ENCODE measurements at regions not wholly inside any gene's neighbourhood (a gene's known extent, or its start where the extent isn't known, plus 50 kb on each side); places are given as distances from the start of the nearest gene placed in this dataset.
"Not testable (repeated sequence)": the region's sequence is repeated elsewhere in the genome, so short reads cannot be mapped to it uniquely, and the experiment has no call there.

GRCh38 chr6:133790756-133791155, 98.2 kb upstream of the TCF21 start:
- CTCF ChIA-PET (ENCODE audit: low intra/inter-chr PET ratio), result not testable (repeated sequence)

GRCh38 chr6:133795051-133795450, 93.9 kb upstream of the TCF21 start:
- H2AFZ ChIP-seq (ENCODE audit: low read depth, low read length); H3K27ac ChIP-seq (ENCODE audit: extremely low read depth, low read depth, low read length); in situ Hi-C loops (cut with MboI); intact Hi-C loops (cut with micrococcal nuclease); H3K9ac ChIP-seq (ENCODE audit: insufficient read depth in 1 of 2, low read depth in 2 of 2, low read length in 2 of 2); H4K20me1 ChIP-seq (replicated peaks; ENCODE audit: control insufficient read depth, insufficient read depth, low read length); DNase-seq (ENCODE audit: extremely low read depth in 1 of 4, low spot score in 3 of 4); H3K9me3 ChIP-seq (replicated peaks; ENCODE audit: control insufficient read depth, insufficient read depth, low read depth, low read length); H3K9me1 ChIP-seq (ENCODE audit: control insufficient read depth, insufficient read depth, low read length); H3K36me3 ChIP-seq (ENCODE audit: control insufficient read depth, insufficient read depth, low read length); FAIRE-seq; BruUV-seq (replicated peaks); POLR2A ChIA-PET; H3K4me2 ChIP-seq (ENCODE audit: insufficient read depth, low read length); H3K4me1 ChIP-seq (replicated peaks in 1 of 2; ENCODE audit: control insufficient read depth in 2 of 2, insufficient read depth in 2 of 2, low read length in 2 of 2); H3K79me2 ChIP-seq (ENCODE audit: control insufficient read depth, insufficient read depth, low read length); H3K4me3 ChIP-seq; H3K27me3 ChIP-seq (ENCODE audit: control insufficient read depth in 2 of 2, insufficient read depth in 2 of 2, low read length in 2 of 2); ATAC-seq; CTCF ChIA-PET (ENCODE audit: low intra/inter-chr PET ratio): not testable (repeated sequence)
- WGBS (ENCODE audit: insufficient coverage, low coverage, missing lambda C conversion rate), result 0% methylated on average over 2 of the region's 2 CpGs

More at GRCh38 chr6:133790756-133791155, 98.2 kb upstream of the TCF21 start:
- H3K4me2 ChIP-seq (ENCODE audit: insufficient read depth, low read length); H3K27me3 ChIP-seq (ENCODE audit: control insufficient read depth in 2 of 2, insufficient read depth in 2 of 2, low read length in 2 of 2); H3K27ac ChIP-seq (ENCODE audit: extremely low read depth, low read depth, low read length); H3K9ac ChIP-seq (ENCODE audit: insufficient read depth in 1 of 2, low read depth in 2 of 2, low read length in 2 of 2); ATAC-seq; H3K9me3 ChIP-seq (replicated peaks; ENCODE audit: control insufficient read depth, insufficient read depth, low read depth, low read length); intact Hi-C loops (cut with micrococcal nuclease); FAIRE-seq; H3K4me3 ChIP-seq; H4K20me1 ChIP-seq (replicated peaks; ENCODE audit: control insufficient read depth, insufficient read depth, low read length); BruUV-seq (replicated peaks); H3K4me1 ChIP-seq (replicated peaks in 1 of 2; ENCODE audit: control insufficient read depth in 2 of 2, insufficient read depth in 2 of 2, low read length in 2 of 2); in situ Hi-C loops (cut with MboI); H3K36me3 ChIP-seq (ENCODE audit: control insufficient read depth, insufficient read depth, low read length); DNase-seq (ENCODE audit: extremely low read depth in 1 of 4, low spot score in 3 of 4); POLR2A ChIA-PET; H3K79me2 ChIP-seq (ENCODE audit: control insufficient read depth, insufficient read depth, low read length); H3K9me1 ChIP-seq (ENCODE audit: control insufficient read depth, insufficient read depth, low read length); H2AFZ ChIP-seq (ENCODE audit: low read depth, low read length); TF ChIP-seq ATF3 (CRISPR knock-in tag; conservative IDR thresholded peaks at IDR 0.05); CEBPG (CRISPR knock-in tag; IDR thresholded peaks at IDR 0.05): not testable (repeated sequence)
- TF ChIP-seq ATF3 (IDR thresholded peaks at IDR 0.05), result peak; percentile 75
- TF ChIP-seq CEBPG (tag; conservative IDR thresholded peaks at IDR 0.05 in 1 of 2, IDR thresholded peaks at IDR 0.05 in 1 of 2), result peak; percentile 52 to 73

Measured in K562 (cell line).